ENCODE measurements at regions not wholly inside any gene's neighbourhood (a gene's known extent, or its start where the extent isn't known, plus 50 kb on each side); places are given as distances from the start of the nearest gene placed in this dataset.
"Not testable (repeated sequence)": the region's sequence is repeated elsewhere in the genome, so short reads cannot be mapped to it uniquely, and the experiment has no call there.

DNA sequence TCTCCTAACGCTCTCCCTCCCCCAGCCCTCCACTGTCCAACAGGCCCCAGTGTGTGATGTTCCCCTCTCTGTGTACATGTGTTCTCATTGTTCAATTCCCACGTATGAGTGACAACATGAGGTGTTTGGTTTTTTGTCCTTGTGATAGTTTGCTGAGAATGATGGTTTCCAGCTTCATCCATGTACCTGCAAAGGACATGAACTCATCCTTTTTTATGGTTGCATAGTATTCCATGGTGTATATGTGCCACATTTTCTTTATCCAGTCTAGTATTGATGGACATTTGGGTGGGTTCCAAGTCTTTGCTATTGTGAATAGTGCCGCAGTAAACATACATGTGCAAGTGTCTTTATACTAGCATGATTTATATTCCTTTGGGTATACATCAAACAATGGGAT, 347.4 kb downstream of the MAGEE1 start:
- DNase-seq, result not testable (repeated sequence)

DNA sequence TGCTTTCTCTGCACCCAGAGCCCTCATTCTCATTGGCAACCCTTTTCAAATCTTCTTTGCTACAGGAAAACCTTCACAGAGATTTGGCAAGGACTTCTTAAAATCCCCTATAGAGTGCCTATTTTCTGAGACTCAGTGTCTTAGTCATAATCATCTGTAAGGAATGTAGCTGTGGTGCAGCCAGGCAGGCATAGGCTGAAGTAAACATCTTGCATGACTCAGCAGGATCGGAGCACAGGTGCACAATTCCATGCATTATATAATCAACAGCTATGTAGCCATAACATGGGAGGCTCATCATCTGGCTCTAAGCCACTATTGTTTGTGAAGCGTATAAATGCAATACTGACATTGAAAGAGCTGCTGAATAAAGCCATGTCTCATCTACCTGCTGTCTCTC, 368.8 kb downstream of the MAGEE1 start:
- DNase-seq, result no peak

DNA sequence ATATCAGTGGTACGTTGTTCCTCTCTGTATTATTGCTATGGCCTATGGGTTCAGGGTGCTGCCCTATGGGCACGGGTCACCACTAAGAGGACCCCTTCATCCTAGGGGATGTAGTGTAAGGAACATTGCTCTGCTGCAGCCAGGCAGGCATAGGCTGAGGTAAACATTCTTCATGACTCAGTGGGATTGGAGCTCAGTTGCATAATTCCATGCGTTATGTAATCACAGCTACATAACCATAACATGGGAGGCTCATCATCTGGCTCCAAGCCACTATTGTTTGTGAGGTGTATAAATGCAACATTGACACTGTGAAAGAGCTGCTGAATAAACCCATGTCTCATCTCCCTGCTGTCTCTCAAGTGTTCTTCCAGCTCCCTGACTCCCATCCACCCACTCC, 375.2 kb downstream of the MAGEE1 start:
- DNase-seq, result no peak

DNA sequence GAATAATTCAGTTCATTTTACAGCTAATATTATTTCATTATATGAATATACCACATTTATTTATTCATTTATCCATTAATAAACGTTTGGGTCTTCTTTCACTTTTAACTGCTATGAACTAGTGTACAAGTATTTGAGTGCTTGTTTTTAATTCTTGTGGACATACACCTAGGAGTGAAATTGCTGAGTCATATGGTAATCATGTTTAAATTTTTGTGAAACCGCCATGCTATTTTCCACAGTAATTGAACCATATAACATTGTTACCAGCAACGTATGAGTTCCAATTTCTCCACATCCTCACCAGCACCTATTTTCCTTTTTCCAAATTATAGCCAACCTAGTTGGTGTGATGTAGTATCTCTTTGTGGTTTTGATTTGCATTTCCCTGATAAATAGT, 388.2 kb downstream of the MAGEE1 start:
- no peak for DNase-seq

GRCh38 chrX:76817279-76817678, 389.8 kb downstream of the MAGEE1 start:
- not testable (repeated sequence) for DNase-seq

GRCh38 chrX:76821276-76821675, 393.8 kb downstream of the MAGEE1 start:
- no peak for DNase-seq

DNA sequence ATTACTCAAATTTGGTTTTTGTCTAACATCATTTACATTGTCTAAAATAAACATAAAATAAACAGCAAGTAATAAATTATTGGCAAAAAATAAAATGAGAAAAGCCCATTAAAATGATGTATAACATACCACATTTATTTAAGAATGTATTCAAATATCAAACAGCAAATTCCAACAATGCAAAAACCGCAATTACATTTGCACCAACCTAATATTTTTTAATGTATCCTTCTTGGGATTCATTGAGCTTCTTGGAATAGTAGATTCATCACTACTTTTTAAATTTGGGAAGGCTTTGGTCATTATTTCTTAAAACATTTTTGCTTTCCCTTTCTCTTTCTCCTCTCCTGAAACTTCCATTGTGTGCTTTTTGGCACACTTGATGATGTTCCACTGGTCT, 400.2 kb downstream of the MAGEE1 start:
- no peak for DNase-seq

DNA sequence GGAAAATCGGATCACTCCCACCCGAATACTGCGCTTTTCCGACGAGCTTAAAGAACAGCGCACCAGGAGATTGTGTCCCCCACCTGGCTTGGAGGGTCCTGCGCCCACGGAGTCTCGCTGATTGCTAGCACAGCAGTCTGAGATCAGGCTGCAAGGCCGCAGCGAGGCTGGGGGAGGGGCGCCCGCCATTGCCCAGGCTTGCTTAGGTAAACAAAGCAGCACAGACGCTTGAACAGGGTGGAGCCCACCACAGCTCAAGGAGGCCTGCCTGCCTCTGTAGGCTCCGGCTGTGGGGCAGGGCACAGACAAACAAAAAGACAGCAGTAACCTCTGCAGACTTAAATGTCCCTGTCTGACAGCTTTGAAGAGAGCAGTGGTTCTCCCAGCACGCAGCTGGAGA, 413.4 kb downstream of the MAGEE1 start:
- not testable (repeated sequence) for DNase-seq

DNA sequence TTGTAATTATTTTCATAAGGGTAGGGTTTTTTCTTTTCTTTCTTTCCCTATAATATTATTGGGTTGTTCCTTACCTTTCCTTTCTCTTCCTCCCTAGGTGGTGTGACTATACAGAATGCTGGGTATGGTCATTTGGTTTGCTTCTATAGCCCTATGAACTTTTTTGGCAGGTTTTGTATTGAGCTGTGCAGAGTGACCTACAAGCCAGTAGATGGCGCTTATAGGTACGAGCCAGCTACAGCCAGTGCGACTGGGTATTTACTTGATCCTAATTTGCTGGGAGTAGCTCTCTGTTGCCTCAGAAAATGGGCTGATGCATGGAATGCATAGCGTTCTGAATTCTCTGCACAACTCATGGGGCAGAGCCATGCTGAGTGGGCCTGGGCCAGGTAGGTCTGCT, 423.3 kb downstream of the MAGEE1 start:
- no peak for DNase-seq

DNA sequence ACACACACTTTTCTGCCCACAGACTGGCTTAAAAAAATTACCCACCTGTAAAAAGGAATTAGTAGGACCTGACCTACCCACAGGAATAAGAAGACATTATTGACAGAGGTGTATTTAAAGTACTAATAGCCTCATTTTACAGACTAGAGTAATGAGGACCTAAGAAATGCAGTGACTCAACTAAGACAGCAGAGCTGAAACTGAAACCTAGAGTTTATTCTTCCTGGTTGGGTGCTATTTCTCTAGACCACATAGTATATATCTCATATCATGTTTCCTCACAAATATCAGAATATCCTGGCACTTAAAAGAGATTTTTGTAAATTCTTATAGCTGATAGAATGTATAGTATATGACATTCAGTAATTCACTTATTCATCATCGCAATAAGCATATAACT, 435.0 kb downstream of the MAGEE1 start:
- no peak for DNase-seq

DNA sequence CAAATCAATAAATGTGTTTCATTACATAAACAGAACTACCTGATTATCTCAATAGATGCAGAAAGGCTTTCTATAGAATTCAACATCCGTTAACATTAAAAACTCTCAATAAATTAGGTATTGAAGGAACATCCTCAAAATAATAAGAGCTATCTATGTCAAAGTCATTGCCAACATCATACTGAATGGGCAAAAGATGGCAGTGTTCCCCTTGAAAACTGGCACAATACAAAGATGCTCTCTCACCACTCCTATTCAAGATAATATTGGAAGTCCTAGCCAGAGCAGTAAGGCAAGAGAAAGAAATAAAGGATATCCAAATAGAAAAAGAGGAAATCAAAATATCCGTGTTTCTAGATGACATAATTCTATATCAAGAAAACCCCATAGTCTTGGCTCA, 466.4 kb downstream of the MAGEE1 start:
- no peak for DNase-seq

DNA sequence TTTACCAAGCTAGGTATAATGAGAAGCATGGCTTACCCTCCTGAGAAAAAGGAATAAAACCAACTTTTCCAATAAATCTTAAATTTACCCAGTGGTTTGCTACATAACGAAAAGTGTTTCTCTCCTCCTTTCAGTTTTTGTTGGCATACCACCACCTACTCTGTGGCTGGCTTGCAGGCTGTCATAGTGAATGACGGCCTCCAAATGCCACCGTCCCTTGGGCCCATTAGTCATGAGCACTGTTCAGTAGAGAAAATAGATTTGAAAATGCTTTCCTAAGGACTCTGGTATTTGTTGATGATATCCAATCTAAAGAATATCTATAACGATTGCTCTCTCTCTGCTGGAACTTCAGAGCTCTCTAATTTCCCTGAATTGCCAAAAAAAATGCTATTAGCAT, 488.3 kb downstream of the MAGEE1 start:
- no peak for DNase-seq

DNA sequence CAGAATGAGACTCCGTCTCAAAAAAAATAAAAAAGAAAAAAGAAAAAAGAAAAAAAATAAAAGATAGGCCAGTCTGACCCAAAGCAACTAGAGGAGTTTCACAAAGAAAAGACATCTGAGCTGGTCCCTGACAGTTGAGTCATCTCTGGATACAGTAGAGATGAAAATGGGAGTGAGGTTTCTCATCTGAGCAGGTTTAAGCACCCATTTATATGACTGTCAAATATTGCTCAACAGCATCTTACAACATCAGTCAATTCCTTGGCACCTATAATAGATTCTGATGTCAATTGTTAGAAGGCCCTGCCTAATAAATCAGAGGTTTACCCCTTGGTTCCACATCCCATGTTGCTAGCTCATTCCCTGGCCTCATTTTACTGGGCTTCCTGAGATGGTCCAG, 490.5 kb downstream of the MAGEE1 start:
- DNase-seq, result no peak

DNA sequence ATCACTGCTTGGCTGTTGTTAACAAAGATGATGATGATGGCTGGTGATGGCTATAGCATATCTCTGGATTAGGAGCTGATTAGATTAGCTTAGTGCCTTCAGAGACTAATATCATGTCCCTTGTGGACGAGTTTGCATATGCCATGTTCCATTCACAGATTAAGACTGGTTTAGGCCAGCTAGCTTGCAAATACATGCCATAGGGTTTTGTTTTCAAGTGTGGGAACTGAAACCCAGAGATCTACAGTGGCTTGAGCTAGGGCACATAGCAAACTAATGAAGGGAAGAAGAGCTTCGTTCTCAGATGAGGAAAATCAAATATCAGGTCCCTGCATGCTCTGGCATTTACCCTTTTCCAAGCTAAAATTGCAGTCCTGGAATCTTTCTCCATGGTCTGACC, 492.3 kb downstream of the MAGEE1 start:
- no peak for DNase-seq

DNA sequence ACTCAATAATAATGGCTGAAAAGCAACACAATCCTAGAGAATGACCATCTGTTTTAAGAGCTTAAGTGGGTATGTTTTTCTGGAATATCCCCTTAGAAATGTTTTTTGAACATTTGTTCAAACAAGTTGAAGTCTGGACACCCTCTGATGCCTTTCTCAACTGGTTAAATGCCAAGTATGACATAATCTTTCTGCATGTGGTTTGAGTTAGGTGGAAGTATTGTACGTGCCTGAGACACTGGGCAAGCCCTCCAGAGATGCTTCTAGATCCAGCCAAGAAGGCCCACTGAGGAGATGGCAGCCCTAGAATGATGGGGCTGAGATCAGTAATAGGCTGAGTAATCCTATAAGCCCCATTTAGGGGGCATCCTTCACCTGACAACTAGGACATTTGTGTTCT, 493.1 kb downstream of the MAGEE1 start:
- DNase-seq, result no peak

- no peak for DNase-seq
These were observed 493.7 kb downstream of the MAGEE1 start for GRCh38 chrX:76921176-76921575.

GRCh38 chrX:76922100-76922499, 494.6 kb downstream of the MAGEE1 start:
- DNase-seq, result no peak

GRCh38 chrX:76924616-76925015, 497.1 kb downstream of the MAGEE1 start:
- not testable (repeated sequence) for DNase-seq

- DNase-seq, result no peak
These were observed 504.0 kb downstream of the MAGEE1 start for GRCh38 chrX:76931518-76931917.

GRCh38 chrX:76957485-76957884, 489.7 kb upstream of the FGF16 start:
- no peak for DNase-seq

- DNase-seq, result peak in 1 of 5 donors; percentile 15
These were observed 475.5 kb upstream of the FGF16 start for GRCh38 chrX:76971393-76972376.

GRCh38 chrX:76977452-76977851, 469.7 kb upstream of the FGF16 start:
- DNase-seq, result no peak

DNA sequence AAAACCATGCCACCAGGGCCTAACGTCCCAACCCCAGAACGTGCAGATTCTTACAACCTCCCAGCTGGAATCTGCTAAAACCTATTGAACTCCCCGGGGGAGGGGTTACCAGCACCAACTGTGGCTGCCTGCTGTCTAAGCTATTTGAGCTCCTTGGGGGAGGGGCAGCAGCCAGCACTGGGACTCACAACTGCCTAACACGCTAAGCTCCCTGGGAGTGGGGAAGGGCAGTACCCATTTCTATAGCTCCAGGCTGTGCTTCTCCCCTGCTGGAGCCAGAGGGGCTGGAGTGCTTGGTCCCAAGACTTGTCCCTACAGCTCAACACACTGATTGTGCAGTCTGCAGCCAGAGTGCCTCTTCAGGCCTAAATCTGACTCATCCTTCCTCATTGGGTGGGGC, 459.8 kb upstream of the FGF16 start:
- DNase-seq, result no peak

DNA sequence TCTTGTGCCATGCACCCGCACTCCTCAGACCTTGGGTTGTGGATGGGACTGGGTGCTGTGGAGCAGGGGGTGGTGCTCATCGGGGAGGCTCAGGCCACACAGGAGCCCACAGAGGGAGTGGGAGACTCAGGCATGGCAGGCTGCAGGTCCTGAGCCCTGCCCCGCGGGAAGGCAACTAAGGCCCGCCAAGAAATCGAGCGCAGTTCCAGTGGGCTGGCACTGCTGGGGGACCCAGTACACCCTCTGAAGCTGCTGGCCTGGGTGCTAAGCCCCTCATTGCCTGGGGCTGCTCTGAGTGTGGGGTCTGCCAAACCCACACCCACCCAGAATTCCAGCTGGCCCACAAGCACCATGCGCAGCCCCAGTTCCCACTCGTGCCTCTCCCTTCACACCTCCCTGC, 450.5 kb upstream of the FGF16 start:
- no peak for DNase-seq

DNA sequence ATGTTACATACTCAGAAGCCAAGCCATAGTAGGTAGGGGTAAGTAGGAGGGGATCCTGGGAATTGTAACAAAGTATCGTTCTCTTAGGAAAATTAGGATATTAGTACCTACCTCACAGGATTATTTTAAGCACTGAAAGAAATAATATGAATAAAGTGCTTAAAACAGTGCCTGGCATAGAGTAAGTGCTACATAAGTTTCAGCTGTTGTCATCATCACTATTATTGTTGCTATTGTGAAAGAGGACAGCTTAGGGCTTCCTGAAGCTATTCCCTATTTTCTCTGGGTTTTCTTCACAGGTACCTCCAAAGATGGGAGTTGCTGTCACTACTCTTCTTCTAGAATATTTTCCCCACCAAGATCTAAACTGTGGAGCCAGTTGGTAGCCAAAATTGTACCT, 443.7 kb upstream of the FGF16 start:
- DNase-seq, result no peak

All from T-helper 1 cell (primary cell).